HTR-8/SVneo (cell line): ENCODE measurements at regions not wholly inside any gene's neighbourhood (a gene's known extent, or its start where the extent isn't known, plus 50 kb on each side); places are given as distances from the start of the nearest gene placed in this dataset.
"Not testable (repeated sequence)": the region's sequence is repeated elsewhere in the genome, so short reads cannot be mapped to it uniquely, and the experiment has no call there.

Experiments
- DNase-seq: peaks from one replicate; pipeline ENCODE4 v3.0.0; 2011; ENCODE audit warnings: low spot score, mixed read lengths; ENCODE audit not compliant: insufficient read length
- FAIRE-seq: peaks from 2 replicates; lab custom pipeline; 2011; peaks lifted over from hg19 to GRCh38; lab: Jason Lieb, UNC

DNA sequence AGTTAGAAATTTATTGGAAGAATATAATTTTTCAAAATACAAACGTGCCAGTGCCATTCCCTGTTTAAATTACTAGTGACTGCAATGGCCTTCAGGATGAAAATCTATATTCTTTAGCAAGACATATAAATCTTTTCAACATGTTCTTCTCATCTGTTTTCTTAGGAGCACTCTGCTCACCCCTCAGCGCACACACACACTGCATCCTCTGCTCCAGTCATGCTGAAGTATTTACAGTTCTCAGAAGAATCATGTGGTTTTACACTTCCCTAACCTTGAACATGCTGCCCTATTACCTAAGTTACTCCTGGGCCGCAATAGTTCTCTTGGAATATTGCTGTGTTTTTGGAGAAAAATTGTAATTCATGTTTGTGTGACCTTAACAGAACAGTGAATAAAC, 820.6 kb downstream of the CDH8 start:
- FAIRE-seq: no peak

DNA sequence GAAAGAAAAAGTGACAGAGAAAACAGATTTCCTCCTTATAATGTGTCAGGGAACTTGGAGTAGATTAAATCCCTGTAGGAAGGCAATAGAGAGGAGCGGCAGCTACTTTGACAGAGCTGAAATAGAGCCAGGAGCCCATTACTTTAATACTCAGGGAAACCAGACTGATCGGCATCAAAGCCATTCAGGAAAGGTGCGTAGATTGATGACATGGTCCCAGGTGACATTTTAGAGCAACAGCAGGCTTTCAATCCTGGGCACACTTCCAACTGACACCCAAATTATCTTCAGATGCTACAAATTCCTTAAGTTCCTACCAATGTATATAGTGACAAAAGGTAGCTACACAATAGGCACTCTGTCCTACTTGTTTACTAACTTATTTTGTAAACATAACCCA, 821.5 kb downstream of the CDH8 start:
- FAIRE-seq (no peak), DNase-seq (no peak)

More for the DNA sequence above, 820.6 kb downstream of the CDH8 start:
- DNase-seq: no peak

DNA sequence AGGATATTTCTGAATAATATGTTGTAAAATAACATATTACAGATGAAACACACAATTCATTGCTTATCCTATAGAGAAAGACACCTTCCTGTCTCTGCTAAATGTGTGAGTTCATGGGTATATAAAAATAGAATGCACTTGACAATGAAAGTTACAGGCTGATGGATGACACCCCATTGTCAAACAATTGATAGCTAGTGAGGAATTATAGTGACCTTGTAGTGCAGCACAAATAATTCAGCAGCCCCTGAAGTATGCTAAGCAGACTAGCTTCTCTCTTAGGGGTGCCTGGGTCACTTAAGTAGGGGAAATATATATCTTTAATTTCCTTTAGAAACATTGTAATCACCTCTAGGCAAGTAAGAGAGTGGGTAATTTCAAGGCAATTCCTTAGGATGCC, 826.2 kb downstream of the CDH8 start:
- FAIRE-seq: no peak
- DNase-seq: no peak

DNA sequence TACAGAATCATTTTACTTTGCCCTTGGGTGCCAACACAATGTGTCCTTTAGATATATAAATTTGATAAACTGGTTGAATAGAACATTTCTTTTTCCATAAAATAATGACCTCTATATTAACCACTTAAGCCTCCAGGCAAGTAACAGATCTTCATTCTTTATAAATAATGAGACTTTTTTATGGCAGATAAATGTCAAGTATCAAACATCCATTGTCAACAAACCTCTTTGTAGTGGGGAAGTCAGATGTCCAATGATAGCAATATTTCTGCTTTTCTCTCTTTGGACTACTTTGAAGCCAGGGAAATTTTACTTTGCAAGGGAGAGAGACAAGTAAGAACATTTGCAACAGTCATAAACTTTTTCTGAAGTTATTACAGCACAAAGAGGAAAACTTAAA, 841.2 kb downstream of the CDH8 start:
- DNase-seq (no peak), FAIRE-seq (no peak)

DNA sequence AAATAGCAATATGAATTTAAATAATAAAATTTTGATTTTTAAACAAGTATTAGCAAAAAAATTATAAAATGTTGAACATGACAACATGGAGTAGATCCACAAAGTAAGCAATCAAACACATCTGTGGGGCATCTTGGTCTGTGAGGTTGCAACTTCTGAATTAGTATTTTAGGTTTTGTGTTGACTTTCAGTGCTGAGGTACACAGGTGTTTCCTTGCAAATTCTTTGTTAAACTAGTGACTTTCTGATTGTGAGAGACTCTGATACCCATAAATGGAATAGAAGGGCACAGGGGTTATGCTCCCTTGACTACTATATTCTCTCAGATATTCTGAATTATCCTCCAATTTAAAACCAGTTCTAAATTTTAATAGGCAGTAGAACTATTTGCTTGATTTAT, 841.7 kb downstream of the CDH8 start:
- DNase-seq: no peak
- no peak for FAIRE-seq

DNA sequence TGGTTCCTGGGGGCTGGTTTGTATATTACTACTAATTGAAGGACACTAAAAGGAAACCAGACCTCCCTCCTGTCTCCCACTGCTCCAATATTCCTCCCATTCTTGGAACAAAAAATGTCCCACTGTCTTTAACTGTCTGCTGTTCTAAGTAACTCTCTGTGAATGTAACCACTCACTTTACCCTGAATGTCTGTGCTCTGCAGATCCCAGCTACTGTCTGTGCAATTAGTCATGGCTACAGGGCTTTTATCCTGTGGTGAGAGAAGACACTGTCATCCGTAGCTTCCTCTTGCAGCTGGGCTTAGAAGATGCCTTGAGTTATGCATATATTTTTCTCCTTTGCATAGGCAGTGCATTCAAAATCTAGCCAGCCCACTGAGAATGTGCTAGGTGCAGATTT, 853.8 kb downstream of the CDH8 start:
- DNase-seq (no peak), FAIRE-seq (no peak)

DNA sequence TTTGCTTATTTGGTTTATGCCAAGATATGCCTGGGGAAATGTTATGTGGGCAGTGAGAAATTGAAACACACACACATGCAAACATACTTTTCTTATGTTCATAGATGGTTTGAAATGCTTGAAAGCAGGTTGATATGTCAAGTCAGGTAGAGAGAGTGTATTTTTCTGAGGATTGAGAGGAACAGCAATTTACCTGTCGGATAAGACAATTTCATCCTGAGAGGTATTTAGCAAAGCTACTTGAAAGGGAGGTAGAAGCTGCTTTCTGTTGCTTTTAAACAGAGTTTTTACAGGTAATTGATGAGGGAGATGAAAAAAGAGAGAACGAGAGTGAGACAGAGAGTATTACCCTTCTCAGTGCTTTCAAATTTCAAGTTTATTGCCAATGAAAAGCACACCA, 854.3 kb downstream of the CDH8 start:
- no peak for DNase-seq

DNA sequence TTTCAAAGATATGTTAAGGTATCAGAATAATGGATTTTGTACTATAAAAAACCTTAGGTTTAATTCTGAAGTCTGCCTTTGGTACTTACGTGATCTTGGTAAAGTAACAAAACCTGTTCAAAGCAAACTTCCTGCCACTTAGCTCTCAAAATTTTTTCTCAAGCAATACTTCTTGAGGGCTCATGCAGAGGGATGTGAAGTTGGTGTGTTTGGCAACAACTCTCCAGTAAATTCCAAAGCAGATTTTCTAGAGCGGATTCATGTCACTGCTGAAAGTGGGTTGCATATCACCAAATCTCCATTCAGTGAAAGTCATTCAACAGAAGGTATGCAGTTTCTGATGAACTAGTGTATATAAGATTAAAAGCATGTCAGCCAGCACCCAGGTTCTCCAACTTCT, 856.7 kb downstream of the CDH8 start:
- DNase-seq (no peak), FAIRE-seq (no peak)

More for the DNA sequence above, 854.3 kb downstream of the CDH8 start:
- FAIRE-seq: no peak

DNA sequence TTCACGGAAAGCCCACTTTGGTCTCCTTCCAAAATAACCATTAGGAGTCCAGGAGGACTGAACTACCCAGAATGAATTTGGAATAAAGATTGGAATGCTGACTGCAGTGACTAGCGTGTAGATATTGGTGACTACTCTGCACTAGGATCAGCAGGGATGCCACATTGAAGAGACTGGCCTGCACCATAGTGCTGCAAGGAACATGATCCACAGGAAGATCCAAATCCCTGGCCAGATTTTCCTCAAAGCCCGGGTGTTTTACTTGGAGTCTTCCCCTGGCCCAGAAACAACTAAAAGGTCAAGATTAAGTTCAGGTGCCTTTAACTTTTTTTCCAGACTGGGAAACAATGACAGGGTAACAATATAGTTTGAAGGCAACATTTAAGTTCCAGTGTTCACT, 870.4 kb downstream of the CDH8 start:
- no peak for DNase-seq
- FAIRE-seq: no peak

DNA sequence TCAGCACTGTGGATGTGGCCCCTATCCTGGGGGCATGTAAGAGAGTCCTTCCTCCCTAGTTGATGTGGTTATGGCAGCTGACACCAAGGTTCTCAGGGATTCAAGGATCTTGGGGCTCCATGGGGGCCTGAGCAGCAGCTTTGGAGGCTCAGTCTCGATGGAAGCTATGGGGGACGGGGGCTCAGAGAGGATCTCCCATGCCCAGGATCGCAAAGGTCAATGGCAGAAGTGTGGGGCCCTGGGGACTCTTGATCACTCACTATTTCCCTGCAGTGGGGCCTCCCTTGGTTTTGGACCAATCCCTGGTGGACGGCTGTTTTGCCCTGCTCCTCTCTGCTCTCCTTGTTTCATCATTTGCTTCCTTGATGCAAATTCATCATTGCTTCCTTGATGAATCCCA, 885.9 kb downstream of the CDH8 start:
- no peak for DNase-seq
- FAIRE-seq: no peak

DNA sequence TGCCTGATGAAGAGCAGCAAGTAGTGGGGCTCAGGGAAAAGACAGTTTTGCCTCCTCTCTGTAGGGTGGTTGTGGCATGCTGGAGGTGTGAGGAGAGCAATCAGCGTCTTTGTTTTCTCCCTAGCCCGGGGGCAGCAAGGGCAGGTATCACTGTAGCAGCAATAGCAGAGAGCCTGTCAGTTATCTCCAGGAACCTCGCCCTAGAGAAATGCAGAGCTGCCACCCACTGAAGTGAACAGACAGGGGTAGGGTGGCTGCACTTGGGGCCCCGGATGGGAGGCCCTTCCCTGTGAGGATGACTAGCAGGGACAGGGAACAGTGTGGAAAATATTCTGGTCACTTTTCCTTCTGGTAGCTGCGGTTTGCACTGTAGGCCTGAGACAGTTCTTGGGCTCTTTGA, 886.5 kb downstream of the CDH8 start:
- FAIRE-seq (no peak), DNase-seq (no peak)

DNA sequence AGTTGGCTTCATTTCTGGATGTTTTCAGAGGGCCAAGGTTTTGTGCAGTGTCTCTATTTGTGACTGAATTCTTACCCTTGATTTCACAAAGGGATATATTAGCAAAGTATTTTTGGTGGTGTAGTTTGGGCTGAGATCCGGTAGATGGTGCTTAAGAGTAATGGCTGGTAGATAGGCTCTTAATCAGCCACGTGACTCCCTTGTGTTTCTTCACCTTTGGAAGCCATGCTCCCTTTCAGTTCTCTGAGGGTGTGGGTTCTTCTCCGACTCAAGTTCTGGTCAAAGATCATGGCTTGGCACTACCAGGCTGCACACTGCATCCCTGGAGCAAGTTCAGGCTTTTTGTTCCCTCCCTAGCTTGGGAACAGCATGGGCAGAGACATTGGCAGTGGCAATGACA, 887.3 kb downstream of the CDH8 start:
- FAIRE-seq: no peak

DNA sequence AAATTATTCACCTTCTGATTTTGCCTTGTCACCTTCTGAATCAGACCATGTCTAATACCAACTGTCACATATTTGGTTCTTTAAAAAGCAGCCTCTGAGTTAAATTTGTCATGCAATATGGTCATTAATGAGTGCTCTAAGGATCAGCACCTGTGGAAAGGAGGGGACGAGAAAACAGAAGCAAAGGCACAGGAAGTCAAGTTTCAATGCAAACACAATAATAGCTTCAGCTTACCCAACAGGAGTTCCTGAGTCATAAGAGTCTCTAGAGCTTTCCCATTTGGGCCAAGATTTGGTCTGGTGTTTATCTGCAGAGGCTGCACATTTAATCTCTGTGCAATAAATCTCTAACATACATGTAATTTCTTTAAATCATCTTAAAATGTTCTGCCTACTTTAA, 889.8 kb downstream of the CDH8 start:
- DNase-seq (no peak), FAIRE-seq (no peak)

More for the DNA sequence above, 887.3 kb downstream of the CDH8 start:
- no peak for DNase-seq

DNA sequence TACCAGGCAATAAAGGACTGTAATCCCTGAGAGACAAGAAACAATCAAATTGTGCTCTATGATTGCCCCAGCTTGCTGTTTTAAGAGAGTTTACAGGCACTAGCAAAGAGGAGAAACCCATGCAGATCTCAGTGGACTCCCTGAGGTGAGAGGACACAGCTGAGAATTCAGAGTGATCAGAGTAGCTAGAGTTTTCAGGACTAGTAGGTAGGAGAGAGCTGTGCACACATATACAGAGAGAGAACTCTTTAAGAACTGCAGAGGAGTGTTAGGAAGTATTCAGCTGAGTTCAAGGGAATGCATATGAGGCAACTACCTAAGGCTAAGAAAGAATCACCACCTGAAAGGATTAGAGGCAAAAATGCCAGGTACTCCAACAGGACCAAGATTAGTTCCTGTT, 904.8 kb downstream of the CDH8 start:
- no peak for FAIRE-seq
- no peak for DNase-seq

DNA sequence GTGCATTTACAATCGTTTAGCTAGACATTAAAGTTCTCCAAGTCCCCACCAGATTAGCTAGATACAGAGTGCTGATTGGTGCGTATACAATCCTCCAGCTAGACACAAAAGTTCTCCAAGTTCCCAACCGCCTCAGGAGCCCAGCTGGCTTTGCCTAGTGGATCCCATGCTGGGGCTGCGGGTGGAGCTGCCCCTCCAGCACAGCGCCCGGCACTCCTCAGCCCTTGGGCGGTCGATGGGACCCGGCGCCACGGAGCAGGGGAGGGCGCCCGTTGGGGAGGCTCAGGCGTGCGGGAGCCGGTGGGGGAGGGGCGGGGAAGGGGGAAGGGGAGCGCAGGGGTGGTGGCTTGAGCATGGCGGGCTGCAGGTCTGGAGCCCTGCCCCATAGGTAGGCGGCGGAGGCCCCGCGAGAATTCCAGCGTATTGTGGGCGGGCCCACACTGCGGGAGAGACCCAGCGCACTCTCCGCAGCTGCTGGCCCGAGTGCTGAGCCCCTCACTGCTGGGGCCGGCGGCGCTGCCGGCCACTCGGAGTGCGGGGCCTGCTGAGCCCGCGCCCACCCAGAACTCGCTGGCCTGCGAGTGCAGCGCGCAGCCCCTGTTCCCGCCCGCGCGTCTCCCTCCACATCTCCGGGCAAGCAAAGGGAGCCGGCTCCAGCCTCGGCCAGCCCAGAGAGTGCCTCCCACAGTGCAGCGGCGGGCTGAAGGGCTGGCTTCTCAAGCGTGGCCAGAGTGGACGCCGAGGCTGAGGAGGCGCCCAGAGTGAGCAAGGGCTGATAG, 907.5 kb downstream of the CDH8 start:
- no peak for DNase-seq
- FAIRE-seq: no peak

DNA sequence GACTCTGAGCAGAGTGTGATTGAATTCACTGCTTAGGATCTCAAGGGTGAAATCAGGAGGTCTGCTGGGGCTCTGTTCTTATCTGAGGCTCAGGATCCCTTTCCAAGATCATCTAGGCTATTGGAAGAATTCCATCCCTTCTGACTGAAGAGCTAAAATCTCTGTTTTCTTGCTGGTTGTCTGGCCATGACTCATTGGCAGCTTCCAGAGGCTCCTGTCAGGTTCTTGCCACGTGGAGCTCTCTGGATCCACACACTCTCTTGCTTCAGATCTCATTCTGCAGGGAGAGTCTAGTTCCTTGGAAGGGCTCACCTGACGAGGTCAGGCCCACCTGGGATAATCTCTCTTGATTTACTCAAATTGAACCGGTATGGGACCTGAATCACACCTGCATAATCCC, 930.7 kb downstream of the CDH8 start:
- no peak for DNase-seq
- FAIRE-seq: no peak

DNA sequence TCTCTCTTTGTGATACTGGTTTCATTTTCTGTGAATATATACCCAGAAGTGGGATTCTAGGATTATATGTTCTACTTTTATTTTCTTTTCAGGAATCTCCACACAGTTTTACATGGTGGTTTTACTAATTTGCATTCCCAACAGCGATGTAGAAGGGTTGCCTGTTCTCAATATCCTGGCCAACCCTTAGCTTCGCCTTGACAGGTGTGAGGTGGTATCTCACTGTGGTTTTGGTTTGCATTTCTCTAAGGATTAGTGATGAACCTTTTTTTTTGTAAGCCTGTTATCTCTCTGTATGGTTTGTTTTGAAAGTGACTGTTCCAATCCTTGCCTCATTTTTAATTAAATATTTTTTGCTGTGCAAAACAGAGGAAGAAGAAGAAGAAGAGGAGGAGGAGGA, 937.7 kb downstream of the CDH8 start:
- no peak for DNase-seq
- FAIRE-seq: no peak

DNA sequence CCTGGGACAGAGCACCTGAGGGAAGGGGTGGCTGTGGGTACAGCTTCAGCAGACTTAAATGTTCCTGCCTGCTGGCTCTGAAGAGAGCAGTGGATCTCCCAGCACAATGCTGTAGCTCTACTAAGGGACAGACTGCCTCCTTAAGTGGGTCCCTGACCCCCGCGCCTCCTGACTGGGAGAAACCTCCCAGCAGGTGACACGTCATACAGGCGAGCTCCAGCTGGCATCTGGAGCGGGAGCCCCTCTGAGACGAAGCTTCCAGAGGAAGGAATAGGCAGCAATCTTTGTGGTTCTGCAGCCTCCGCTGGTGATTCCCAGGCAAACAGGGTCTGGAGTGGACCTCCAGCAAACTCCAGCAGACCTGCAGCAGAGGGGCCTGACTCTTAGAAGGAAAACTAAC, 944.9 kb downstream of the CDH8 start:
- not testable (repeated sequence) for DNase-seq, FAIRE-seq

DNA sequence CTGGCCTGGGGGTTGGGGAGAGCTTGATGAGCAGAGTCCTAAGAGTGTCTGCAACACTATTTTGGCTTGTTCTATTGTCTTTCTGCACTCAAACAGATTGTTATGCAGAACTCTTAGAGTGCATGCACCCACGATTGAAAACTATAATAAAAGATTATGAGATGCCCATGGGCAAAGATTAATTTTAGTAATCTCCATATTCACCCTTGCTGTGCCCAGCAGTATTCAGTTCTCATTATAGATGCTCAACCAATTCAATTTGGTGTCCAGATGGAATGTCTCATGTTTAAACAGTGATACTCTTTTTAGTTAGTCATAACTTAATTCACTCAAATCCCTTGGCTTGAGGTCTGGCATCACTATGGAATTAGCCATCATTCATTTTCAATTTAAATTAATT, 952.5 kb downstream of the CDH8 start:
- DNase-seq (no peak), FAIRE-seq (no peak)

DNA sequence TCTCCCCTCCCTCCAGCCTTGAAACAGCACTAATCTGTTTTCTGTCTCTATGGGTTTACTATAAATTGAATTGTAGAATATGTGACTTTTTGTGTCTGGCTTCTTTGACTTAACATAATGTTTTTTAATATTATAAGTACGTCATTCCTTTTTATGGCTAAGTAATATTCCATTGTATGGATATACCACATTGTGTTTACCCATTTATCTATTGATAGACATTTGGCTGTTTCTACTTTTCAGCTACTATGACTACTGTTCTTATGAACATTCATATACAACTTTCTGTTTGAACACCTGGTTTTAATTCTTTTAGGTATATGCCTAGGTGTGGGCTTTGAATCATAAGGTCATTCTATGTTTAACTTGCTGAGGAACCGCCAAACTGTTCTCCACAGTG, 961.9 kb downstream of the CDH8 start:
- DNase-seq: no peak
- FAIRE-seq: no peak

DNA sequence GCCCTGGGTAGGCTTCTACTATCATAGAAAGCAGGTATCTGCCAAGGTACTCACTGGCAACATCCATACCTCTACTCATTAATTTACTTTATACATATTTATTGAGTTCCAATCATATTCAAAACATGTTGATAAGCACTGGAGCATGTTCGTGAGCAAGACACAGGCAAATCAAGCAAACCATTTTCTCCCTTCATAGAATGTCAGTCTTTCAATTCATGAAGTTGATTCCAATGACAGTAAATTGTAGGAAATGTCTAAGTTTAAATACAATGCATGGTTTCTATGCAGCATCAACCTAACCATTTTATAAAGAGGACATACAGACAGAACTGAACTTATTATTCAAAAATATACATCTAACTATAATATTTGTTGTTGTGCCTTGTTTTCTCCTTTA, 978.6 kb downstream of the CDH8 start:
- DNase-seq (no peak), FAIRE-seq (no peak)

DNA sequence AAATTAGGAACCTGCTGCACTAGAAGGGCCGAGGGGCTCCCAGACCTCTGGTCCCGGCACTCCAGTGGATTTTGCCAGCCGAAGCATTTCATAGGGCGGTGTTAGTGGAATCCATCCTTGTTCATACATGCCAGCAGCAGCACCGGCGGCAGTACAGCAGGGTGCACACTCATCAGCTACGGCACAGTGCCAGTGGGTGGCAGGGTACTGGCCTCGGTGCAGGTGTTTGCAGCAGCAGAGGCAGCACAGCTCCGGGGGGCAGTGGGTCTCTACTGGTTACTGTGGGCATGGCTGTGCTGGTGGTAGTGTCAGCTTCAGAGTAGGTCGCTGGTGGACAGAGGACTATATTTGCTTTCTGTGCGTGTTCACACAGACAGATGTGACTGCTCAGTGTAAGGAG, 985.7 kb downstream of the CDH8 start:
- DNase-seq (no peak), FAIRE-seq (no peak)
